Stimulated activated CD8-positive, alpha-beta memory T cell treated with anti-CD3 and anti-CD28 coated beads, Interleukin-12 subunit alpha, Interleukin-12 subunit beta, amount 100 ng/mL, for 4 hours (primary cell): ENCODE measurements at regions not wholly inside any gene's neighbourhood (a gene's known extent, or its start where the extent isn't known, plus 50 kb on each side); places are given as distances from the start of the nearest gene placed in this dataset.

Experiments
- DNase-seq: peaks from one replicate; pipeline ENCODE4 v3.0.0-alpha.2; 2020; ENCODE audit warnings: low read depth

- no peak for DNase-seq
Observed at GRCh38 chr16:89027281-89027680, 50.3 kb upstream of the CBFA2T3 start.

- DNase-seq = peak; percentile 25
Observed at GRCh38 chr16:89031715-89032659, 55.0 kb upstream of the CBFA2T3 start.

- DNase-seq = no peak
Observed at GRCh38 chr16:89033304-89033703, 56.3 kb upstream of the CBFA2T3 start.

GRCh38 chr16:89033796-89034572 is 57.0 kb upstream of the CBFA2T3 start:
- no peak for DNase-seq

GRCh38 chr16:89034573-89034961 is 57.6 kb upstream of the CBFA2T3 start:
- DNase-seq = no peak

GRCh38 chr16:89034971-89035668 is 58.1 kb upstream of the CBFA2T3 start:
- no peak for DNase-seq

GRCh38 chr16:89035669-89036570 is 57.7 kb upstream of the ACSF3 start:
- DNase-seq = no peak

- no peak for DNase-seq
Observed at GRCh38 chr16:89036776-89037175, 56.9 kb upstream of the ACSF3 start.

- DNase-seq = no peak
Observed at GRCh38 chr16:89037261-89038152, 56.1 kb upstream of the ACSF3 start.

GRCh38 chr16:89038221-89038721 is 55.4 kb upstream of the ACSF3 start:
- no peak for DNase-seq

- DNase-seq = no peak
Observed at GRCh38 chr16:89038811-89039735, 54.6 kb upstream of the ACSF3 start.

- no peak for DNase-seq
Observed at GRCh38 chr16:89039756-89040155, 53.9 kb upstream of the ACSF3 start.

GRCh38 chr16:89040391-89040790 is 53.3 kb upstream of the ACSF3 start:
- DNase-seq = no peak

GRCh38 chr16:89040861-89041570 is 52.6 kb upstream of the ACSF3 start:
- no peak for DNase-seq

- no peak for DNase-seq
Observed at GRCh38 chr16:89041571-89042481, 51.8 kb upstream of the ACSF3 start.

- no peak for DNase-seq
Observed at GRCh38 chr16:89042711-89043551, 50.7 kb upstream of the ACSF3 start.
